ENCODE measurements at regions not wholly inside any gene's neighbourhood (a gene's known extent, or its start where the extent isn't known, plus 50 kb on each side); places are given as distances from the start of the nearest gene placed in this dataset.

DNA sequence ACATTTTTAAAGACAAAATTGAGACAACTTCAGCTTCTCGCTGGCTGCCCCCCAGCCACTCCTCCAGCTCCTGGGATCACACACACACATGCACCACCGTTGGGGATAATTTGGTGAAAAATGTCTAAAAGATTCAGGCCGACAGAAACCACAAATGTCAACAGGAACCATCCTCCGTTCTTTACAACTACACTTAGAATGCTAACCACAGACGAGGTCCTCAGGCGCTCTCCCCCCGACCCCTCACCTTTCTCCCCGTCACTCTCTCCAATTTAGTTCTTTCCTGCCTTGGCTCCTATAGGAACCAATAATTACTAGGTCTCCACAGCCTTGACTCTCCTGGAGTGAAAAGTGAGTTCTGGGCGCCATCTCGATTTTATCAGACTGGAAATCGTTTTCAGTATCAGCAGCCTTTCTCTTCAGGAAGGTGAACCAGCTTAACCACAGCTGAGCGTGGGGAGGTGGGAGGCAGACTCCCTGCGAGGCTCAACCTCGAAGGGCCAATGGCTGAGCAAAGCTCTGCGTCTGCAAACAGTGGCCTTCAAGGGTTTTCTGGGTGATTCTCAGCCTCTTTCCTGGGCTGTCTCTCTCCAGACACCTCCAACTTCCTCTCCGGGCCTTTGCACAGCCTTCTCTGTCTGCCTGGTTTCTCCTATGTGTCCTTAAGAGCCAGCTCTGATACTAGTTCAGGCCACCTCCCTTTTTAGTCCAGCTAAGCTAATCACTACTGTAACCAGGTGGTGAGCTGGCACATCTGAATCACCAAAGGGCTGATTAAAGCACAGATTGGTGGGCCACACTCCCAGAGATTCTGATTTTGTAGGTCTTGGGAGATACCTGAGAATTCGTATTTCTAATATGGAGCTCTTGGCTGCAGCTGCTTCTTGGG is 115.7 kb upstream of the COPS8 start:
- no peak for DNase-seq
- TF ChIP-seq POLR2A (IDR thresholded peaks at IDR 0.05; ENCODE audit: low read length) = no peak
- no peak for TF ChIP-seq GATA1 (IDR thresholded peaks at IDR 0.05; ENCODE audit: low read depth, low read length)

DNA sequence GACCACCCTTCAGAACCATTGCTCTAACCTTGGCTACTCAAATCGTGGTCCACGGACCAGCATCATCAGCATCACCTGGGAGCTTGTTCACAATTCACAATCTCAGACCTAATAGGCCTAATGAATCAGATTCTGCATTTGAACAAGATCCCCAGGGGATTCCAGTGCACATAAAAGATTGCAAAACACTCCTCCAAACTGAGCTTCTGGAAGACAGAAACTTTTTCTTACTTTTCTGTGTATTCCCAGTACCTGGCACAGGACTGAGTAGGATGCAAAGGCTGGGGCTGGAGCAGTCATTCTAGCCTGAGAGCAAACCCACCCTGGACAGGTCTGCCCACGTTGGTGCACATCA is 115.1 kb upstream of the COPS8 start:
- TF ChIP-seq POLR2A (IDR thresholded peaks at IDR 0.05; ENCODE audit: low read length) (no peak), GATA1 (IDR thresholded peaks at IDR 0.05; ENCODE audit: low read depth, low read length) (no peak)
- no peak for DNase-seq

GRCh38 chr2:236971131-236971821 is 114.4 kb upstream of the COPS8 start:
- TF ChIP-seq GATA1 (IDR thresholded peaks at IDR 0.05; ENCODE audit: low read depth, low read length) (no peak), POLR2A (IDR thresholded peaks at IDR 0.05; ENCODE audit: low read length) (no peak)
- no peak for DNase-seq

DNA sequence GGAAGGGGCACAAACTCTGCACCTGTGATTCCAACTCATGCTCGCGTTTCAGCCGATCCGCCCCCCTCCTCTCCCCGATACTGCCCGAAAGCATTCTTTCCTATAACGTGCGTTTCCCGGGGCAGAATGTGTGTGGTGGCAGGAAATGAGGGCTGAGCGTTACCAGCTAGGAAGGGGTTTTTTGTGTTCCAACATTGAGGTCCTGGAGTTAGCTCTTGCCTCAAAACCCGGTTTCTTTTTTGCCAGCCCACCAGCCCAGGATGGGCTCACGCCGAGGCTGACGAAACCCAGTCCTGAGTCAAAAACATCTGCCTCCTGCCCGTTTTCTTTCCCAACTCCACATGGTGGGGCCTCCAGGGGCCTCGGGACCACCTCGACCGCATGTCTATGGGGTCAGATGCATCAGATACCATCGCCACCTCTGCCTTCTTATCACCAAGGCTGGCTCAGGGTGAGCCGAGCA is 113.7 kb upstream of the COPS8 start:
- no peak for DNase-seq
- TF ChIP-seq GATA1 (IDR thresholded peaks at IDR 0.05; ENCODE audit: low read depth, low read length) (no peak), POLR2A (IDR thresholded peaks at IDR 0.05; ENCODE audit: low read length) (no peak)

DNA sequence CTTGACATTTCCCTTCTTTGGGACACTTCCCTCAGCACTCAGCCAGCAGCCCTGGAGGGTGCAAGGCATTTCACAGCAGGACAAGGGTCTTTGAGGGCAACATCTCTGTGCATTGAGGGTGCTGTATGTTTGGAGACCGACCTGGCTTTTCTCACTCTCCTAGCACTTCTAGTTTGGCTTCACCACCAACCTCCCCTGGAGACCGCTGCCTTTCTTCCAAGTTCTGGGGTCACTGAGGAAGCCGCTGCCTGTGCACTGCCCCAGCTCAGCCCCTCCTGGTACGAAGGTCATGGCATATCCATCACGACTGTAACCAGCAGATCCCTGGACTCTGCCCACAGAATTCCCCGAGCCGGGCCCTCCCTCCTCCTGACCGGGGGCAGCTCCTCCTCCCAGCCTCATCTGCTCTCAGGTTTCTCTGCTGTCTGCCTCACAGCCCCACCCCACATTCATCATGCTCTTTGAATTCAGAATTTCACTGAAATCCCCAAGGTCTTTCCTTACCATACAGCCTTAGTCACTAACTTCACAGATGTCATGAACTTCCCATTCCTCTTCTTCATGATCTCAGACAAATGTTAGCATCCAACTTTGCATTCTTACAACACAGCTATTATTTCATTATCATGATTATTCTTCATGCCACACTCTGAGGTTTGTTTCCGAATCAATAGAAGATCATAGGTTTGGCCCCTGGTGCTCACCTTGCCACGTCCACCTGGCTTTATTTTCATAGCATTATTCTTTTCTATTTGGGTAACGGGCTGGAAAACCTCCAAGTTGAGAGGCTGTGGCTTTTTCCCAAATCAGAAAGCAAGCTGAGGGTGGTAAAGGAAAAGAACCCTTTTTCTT is 113.0 kb upstream of the COPS8 start:
- TF ChIP-seq POLR2A (IDR thresholded peaks at IDR 0.05; ENCODE audit: low read length) (no peak), GATA1 (IDR thresholded peaks at IDR 0.05; ENCODE audit: low read depth, low read length) (no peak)

GRCh38 chr2:236973343-236973980 is 112.2 kb upstream of the COPS8 start:
- TF ChIP-seq POLR2A (IDR thresholded peaks at IDR 0.05; ENCODE audit: low read length) (no peak), GATA1 (IDR thresholded peaks at IDR 0.05; ENCODE audit: low read depth, low read length) (no peak)
- DNase-seq = no peak

More for the DNA sequence above, 113.0 kb upstream of the COPS8 start:
- DNase-seq = no peak

GRCh38 chr2:236974148-236974547 is 111.5 kb upstream of the COPS8 start:
- no peak for DNase-seq
- TF ChIP-seq GATA1 (IDR thresholded peaks at IDR 0.05; ENCODE audit: low read depth, low read length) (no peak), POLR2A (IDR thresholded peaks at IDR 0.05; ENCODE audit: low read length) (no peak)

- TF ChIP-seq GATA1 (IDR thresholded peaks at IDR 0.05; ENCODE audit: low read depth, low read length) (no peak), POLR2A (IDR thresholded peaks at IDR 0.05; ENCODE audit: low read length) (no peak)
Measured at GRCh38 chr2:236974752-236975151, 110.9 kb upstream of the COPS8 start.

GRCh38 chr2:236975766-236976165 is 109.9 kb upstream of the COPS8 start:
- TF ChIP-seq POLR2A (IDR thresholded peaks at IDR 0.05; ENCODE audit: low read length) = no peak
- TF ChIP-seq GATA1 (IDR thresholded peaks at IDR 0.05; ENCODE audit: low read depth, low read length) = no peak
- no peak for DNase-seq

More at GRCh38 chr2:236974752-236975151, 110.9 kb upstream of the COPS8 start:
- DNase-seq = no peak

DNA sequence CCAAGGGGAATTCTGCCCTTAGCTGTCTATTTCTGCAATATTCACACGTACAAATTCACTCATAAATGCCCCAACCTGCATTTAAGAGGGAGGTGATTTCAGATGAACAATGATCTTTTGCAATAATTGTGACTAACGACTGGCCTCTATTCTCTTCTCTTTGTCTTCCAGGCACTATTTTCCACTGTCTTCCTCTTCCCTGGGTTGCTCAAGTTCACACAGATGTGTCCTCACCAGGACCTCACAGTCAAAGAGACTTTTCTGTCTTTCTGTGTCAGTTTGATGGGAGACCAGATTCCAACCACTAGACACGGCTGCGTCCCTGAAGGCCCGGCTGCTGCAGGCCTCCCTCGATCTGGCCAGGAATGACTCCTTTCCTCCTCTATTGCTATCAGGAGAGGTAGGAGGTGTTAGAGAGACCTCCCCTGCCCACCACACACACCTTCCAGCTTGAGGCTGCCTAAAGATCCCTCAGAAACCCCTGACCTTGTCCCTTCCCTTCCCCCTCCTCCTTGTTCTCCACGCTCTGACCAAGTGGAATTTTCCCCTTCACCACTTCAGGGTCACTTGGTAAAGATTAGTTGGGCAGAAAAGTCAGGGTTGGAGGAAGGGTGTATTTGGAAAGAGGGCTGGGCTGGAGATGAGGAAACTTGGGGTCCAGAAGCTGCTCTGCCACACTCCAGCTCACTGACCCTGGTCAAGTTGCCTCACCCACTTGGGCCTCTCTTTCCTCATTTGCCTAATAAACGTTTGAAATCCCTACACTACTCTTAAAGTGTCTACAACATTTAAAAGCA is 109.2 kb upstream of the COPS8 start:
- DNase-seq = no peak
- TF ChIP-seq POLR2A (IDR thresholded peaks at IDR 0.05; ENCODE audit: low read length) (no peak), GATA1 (IDR thresholded peaks at IDR 0.05; ENCODE audit: low read depth, low read length) (no peak)

GRCh38 chr2:236977063-236977851 is 108.4 kb upstream of the COPS8 start:
- DNase-seq = no peak
- no peak for TF ChIP-seq GATA1 (IDR thresholded peaks at IDR 0.05; ENCODE audit: low read depth, low read length)
- no peak for TF ChIP-seq POLR2A (IDR thresholded peaks at IDR 0.05; ENCODE audit: low read length)

GRCh38 chr2:236977852-236978398 is 107.8 kb upstream of the COPS8 start:
- TF ChIP-seq GATA1 (IDR thresholded peaks at IDR 0.05; ENCODE audit: low read depth, low read length) (no peak), POLR2A (IDR thresholded peaks at IDR 0.05; ENCODE audit: low read length) (no peak)
- DNase-seq = no peak

Data from erythroblast (primary cell).